C4-2B (cell line): ENCODE measurements at regions not wholly inside any gene's neighbourhood (a gene's known extent, or its start where the extent isn't known, plus 50 kb on each side); places are given as distances from the start of the nearest gene placed in this dataset.

Experiments used
- ZFX ChIP-seq: fragments of 450-650 bp; IDR thresholded peaks from 2 replicates; pipeline ENCODE4 v1.6.1; 2017
- TF ChIP-seq, protein P1 (sequence below): fragments of 450-650 bp; conservative IDR thresholded peaks from 2 replicates; pipeline ENCODE4 v1.5.1; 2017; ENCODE audit warnings: mild to moderate bottlenecking

DNA sequence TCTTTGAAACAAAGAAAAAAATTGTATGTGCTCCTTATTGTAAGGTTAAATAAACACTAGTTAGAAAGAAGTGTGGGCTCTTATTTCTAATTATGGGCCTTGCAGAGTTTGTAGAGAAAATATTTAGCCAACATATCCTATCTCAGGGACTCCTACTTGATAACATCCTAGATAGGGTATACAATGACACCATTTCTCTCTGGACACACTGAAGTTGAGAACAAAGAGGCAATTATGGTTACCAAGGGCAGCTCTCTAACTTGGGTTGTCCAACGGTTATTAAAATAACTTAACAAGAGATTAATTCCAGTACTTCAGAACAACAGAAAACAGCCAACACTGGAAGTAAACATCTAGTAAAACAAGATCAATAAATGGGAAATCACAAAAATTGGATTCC lies 69.0 kb upstream of the ZC3H11B start:
- TF ChIP-seq, protein P1, sequence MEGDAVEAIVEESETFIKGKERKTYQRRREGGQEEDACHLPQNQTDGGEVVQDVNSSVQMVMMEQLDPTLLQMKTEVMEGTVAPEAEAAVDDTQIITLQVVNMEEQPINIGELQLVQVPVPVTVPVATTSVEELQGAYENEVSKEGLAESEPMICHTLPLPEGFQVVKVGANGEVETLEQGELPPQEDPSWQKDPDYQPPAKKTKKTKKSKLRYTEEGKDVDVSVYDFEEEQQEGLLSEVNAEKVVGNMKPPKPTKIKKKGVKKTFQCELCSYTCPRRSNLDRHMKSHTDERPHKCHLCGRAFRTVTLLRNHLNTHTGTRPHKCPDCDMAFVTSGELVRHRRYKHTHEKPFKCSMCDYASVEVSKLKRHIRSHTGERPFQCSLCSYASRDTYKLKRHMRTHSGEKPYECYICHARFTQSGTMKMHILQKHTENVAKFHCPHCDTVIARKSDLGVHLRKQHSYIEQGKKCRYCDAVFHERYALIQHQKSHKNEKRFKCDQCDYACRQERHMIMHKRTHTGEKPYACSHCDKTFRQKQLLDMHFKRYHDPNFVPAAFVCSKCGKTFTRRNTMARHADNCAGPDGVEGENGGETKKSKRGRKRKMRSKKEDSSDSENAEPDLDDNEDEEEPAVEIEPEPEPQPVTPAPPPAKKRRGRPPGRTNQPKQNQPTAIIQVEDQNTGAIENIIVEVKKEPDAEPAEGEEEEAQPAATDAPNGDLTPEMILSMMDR = no peak
- TF ChIP-seq ZFX = no peak
